ENCODE measurements at regions not wholly inside any gene's neighbourhood (a gene's known extent, or its start where the extent isn't known, plus 50 kb on each side); places are given as distances from the start of the nearest gene placed in this dataset.

DNA sequence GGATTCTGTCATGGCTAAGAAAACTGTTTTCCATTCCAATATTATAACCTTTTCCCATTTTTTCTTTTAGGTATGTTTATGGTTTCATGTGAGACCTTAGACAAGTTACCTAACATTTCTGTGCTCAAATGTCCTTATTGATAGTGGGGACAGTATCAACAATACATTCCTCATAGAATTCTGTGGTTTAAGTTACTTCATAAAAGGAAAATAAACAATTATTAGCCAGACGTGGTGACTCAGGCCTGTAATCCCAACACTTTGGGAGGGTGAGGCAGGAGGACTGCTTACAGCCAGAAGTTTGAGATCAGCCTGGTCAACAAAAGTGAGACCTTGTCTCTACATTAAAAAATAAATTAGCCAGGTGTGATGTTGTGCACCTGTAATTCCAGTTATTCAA is 436.8 kb upstream of the CNTN4 start:
- no peak overlapping the region for H3K27ac ChIP-seq
- H3K4me1 ChIP-seq: no peaks in the 10 kb centered on the region
- H3K36me3 ChIP-seq: no peaks in the 10 kb centered on the region
- no peak overlapping the region for H3K4me2 ChIP-seq
- no peaks in the 10 kb centered on the region for H4K20me1 ChIP-seq
- no peak overlapping the region for H3K9ac ChIP-seq
- no peaks in the 10 kb centered on the region for H3K27me3 ChIP-seq
- no peaks in the 10 kb centered on the region for H3K9me3 ChIP-seq
- TF ChIP-seq Cebpa-rat (IDR thresholded peaks at IDR 0.05): no peak
- no peak overlapping the region for H3K4me3 ChIP-seq

DNA sequence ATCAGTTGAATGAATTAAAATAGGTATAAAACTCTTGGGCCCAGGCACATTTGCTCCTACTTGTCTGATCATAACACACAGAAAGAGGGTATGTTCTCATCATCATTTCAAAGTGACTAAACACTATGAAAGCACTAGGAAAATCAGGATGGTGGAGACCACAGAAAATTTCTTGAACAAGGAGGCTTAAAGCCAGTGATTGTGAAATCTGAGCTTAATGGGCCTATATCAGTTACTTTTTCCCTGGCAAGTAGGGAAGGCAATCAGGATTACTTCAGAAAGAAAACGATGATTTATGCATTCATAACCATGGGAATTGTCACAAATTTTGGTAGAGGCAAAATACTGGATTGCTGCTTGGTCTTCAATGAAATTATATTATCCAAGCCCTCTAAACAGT is 434.4 kb upstream of the CNTN4 start:
- no peaks in the 10 kb centered on the region for H4K20me1 ChIP-seq
- H3K9ac ChIP-seq: no peak overlapping the region
- H3K36me3 ChIP-seq: no peaks in the 10 kb centered on the region
- no peaks in the 10 kb centered on the region for H3K9me3 ChIP-seq
- H3K27me3 ChIP-seq: no peaks in the 10 kb centered on the region
- no peak overlapping the region for H3K4me2 ChIP-seq
- TF ChIP-seq Cebpa-rat (IDR thresholded peaks at IDR 0.05): no peak
- H3K4me3 ChIP-seq: no peak overlapping the region
- no peaks in the 10 kb centered on the region for H3K4me1 ChIP-seq
- H3K27ac ChIP-seq: no peak overlapping the region

DNA sequence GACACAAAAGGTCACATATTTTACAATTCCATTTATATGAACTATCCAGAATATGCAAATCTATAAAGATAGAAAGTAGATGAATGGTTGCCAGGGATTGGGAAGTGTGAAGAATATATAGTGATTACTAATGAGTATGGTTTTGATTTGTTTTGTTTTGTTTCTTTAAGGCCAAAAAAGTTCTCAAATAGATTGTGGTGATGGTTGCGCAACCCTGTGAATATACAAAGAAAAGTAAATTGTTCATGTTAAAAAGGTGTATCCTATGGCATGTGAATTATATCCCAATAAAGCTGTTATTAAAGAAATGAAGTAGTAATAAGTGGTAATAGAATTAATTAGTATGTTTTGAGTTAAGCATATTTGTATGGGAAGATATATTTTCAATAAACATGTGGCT is 431.8 kb upstream of the CNTN4 start:
- TF ChIP-seq Cebpa-rat (IDR thresholded peaks at IDR 0.05): no peak
- no peak overlapping the region for H3K4me3 ChIP-seq

DNA sequence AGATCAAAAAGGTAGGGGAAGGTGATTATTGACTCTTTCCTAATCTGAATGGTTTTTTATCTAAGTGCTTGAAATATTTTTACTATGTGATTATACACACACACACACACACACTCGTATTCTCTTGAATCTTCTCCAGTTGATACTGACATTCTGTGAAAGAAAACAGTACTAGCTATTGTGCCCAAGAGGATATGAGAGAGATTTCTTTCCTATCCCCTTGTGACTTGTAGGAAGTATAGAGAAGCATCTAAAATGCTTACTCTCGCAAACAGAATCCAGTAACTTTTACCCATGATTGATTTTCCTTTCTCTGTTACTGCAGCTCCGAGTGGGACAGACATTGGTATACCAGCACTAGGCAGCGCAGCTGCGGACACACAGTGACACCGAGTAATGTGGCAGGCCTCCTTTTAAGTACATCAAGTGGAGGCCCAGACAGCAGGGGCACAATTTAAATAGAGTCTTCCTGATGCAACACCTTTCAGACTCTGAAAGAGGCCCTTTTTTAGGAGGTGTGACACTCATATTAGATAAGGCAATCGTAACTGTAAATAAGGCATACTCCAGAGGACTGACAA is 421.0 kb upstream of the CNTN4 start:
- no peak overlapping the region for H3K9ac ChIP-seq
- TF ChIP-seq Cebpa-rat (IDR thresholded peaks at IDR 0.05): no peak
- H3K36me3 ChIP-seq: no peaks in the 10 kb centered on the region
- H3K4me1 ChIP-seq: no peaks in the 10 kb centered on the region
- no peak overlapping the region for H3K4me3 ChIP-seq
- no peak overlapping the region for H3K4me2 ChIP-seq
- H3K27me3 ChIP-seq: no peaks in the 10 kb centered on the region
- H3K27ac ChIP-seq: no peak overlapping the region
- H4K20me1 ChIP-seq: no peaks in the 10 kb centered on the region
- H3K9me3 ChIP-seq: no peaks in the 10 kb centered on the region

More for the DNA sequence above, 431.8 kb upstream of the CNTN4 start:
- Histone ChIP-seq H3K27me3 (no peaks in the 10 kb centered on the region), H3K36me3 (no peaks in the 10 kb centered on the region), H3K9ac (no peak overlapping the region), H4K20me1 (no peaks in the 10 kb centered on the region), H3K4me2 (no peak overlapping the region), H3K9me3 (no peaks in the 10 kb centered on the region), H3K4me1 (no peaks in the 10 kb centered on the region), H3K27ac (no peak overlapping the region)

DNA sequence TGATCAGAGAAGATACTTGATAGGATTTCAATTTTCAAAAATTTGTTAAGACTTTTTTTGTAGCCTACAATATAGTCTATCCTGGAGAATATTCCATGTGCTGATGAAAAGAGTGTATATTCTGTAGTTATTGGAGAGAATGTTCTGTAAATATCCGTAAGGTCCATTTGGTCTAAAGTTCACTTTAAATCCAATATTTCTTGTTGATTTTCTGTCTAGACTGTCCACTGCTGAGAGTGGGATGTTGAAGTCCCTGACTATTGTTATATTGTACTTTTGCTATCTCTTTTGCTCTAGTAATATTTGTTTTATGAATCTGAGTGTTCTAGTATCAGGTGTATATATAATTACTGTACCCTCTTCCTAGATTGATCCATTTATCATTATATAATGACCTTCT is 406.2 kb upstream of the CNTN4 start:
- Histone ChIP-seq H3K4me2 (no peak overlapping the region), H4K20me1 (no peaks in the 10 kb centered on the region)
- no peak for TF ChIP-seq Cebpa-rat (IDR thresholded peaks at IDR 0.05)

DNA sequence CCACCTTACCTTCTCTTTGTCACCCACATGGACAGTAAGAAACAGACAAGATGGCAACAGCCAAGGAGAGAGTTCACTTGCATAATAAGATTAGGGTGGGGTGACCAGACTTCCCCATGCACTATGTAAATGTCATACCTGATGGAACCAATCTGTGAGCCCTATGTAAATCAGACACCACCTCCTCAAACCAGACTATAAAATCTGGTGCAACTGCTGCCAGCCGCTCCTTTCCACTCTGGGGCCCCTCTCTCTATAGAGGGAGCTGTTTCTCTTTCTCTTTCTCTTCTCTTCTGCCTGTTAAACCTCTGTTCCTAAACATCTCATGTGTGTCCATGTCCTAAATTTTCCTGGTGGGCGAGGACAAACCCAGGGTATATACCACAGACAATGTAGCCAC is 405.5 kb upstream of the CNTN4 start:
- no peaks in the 10 kb centered on the region for H3K9me3 ChIP-seq
- H3K4me1 ChIP-seq: no peaks in the 10 kb centered on the region
- H3K9ac ChIP-seq: no peak overlapping the region
- TF ChIP-seq Cebpa-rat (IDR thresholded peaks at IDR 0.05): no peak
- no peaks in the 10 kb centered on the region for H3K27me3 ChIP-seq
- no peaks in the 10 kb centered on the region for H4K20me1 ChIP-seq
- H3K36me3 ChIP-seq: no peaks in the 10 kb centered on the region
- H3K27ac ChIP-seq: no peak overlapping the region
- no peak overlapping the region for H3K4me2 ChIP-seq
- H3K4me3 ChIP-seq: no peak overlapping the region

More for the DNA sequence above, 406.2 kb upstream of the CNTN4 start:
- no peak overlapping the region for H3K27ac ChIP-seq
- no peaks in the 10 kb centered on the region for H3K4me1 ChIP-seq
- H3K4me3 ChIP-seq: no peak overlapping the region
- H3K9ac ChIP-seq: no peak overlapping the region
- H3K27me3 ChIP-seq: no peaks in the 10 kb centered on the region
- H3K36me3 ChIP-seq: no peaks in the 10 kb centered on the region
- H3K9me3 ChIP-seq: no peaks in the 10 kb centered on the region

DNA sequence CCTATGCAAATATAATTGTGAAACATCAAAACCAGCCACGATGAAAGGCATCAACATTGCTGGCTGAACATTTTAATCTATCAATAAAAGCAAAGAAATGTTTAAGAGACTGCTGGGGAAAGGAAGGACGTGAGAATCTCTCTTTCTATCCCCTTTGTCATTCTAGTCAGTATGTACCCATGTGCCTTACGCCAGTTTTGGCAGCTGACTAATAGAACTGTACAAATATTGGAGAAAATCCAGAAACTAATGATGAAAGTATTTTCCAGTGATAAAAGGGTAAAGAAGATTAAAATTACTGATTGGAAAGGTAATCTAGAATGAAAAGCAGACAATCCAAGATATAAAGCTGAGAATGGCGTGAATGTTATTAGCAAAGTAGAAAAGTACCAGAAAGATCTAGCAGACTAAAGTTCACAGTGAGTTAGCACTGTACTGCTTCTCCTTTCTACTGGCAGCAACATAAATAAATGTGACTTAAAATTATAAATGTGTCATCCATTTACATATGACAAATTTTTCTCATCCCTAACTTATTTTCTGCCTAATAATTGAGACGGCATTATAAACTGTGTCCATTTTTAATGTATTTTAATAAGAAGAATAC is 401.9 kb upstream of the CNTN4 start:
- no peaks in the 10 kb centered on the region for H3K36me3 ChIP-seq
- TF ChIP-seq Cebpa-rat (IDR thresholded peaks at IDR 0.05): no peak
- no peaks in the 10 kb centered on the region for H3K27me3 ChIP-seq
- H3K4me1 ChIP-seq: no peaks in the 10 kb centered on the region
- H3K9me3 ChIP-seq: no peaks in the 10 kb centered on the region
- H3K4me3 ChIP-seq: no peak overlapping the region
- no peak overlapping the region for H3K27ac ChIP-seq
- H4K20me1 ChIP-seq: no peaks in the 10 kb centered on the region
- H3K4me2 ChIP-seq: no peak overlapping the region
- H3K9ac ChIP-seq: no peak overlapping the region

DNA sequence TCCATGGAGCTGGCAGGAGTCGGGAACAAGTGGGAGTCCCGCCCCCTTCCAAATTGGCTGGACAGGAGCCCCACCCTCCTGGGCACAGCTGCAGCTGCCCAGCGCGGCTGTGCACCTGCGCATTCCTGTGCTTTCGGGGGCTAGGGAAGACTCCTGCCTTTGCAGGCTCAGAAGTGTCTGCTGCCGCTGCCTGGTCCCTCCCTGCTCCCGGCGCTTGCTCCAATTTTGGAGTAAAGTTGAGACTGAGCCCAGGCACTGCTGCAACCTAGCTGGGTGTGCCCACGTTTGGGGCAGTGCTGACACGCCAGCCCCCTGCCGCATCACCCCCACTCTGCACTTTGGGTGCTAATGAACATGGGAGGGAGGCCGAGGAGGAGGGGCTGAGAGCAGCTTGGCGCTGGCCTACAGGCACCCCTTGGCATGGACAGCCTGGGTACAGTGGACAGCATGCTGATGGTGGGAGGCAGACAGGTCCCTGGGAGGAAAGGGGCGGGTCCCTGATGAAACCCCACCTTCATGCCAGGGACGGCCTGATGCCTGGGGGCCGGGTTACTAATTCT is 399.2 kb upstream of the CNTN4 start:
- H3K9me3 ChIP-seq: no peaks in the 10 kb centered on the region
- no peak overlapping the region for H3K4me2 ChIP-seq
- H3K27ac ChIP-seq: no peak overlapping the region
- H3K4me1 ChIP-seq: no peaks in the 10 kb centered on the region
- no peaks in the 10 kb centered on the region for H3K27me3 ChIP-seq
- no peaks in the 10 kb centered on the region for H3K36me3 ChIP-seq
- no peaks in the 10 kb centered on the region for H4K20me1 ChIP-seq
- TF ChIP-seq Cebpa-rat (IDR thresholded peaks at IDR 0.05): no peak
- H3K4me3 ChIP-seq: no peak overlapping the region
- no peak overlapping the region for H3K9ac ChIP-seq

DNA sequence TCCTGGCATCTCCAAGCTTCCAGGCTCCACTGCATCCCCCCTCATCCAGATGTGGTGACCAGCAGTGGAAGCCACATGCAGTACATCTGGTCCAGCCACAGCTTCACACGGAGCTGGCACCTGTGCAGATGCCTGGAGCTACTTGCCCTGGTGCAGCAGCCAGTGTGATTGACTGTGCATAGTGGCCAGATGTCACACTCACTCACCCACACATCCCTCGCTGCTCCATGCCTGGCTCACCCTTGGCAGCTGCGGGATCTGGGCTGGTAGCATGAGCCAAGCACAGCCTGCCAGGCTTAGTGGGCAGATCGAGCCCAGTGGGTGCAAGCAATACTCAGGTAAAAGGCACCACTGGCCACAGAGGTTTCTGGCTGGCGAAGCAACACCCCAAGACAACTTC is 398.0 kb upstream of the CNTN4 start:
- Histone ChIP-seq H3K36me3 (no peaks in the 10 kb centered on the region), H3K9ac (no peak overlapping the region)
- no peak for TF ChIP-seq Cebpa-rat (IDR thresholded peaks at IDR 0.05)

DNA sequence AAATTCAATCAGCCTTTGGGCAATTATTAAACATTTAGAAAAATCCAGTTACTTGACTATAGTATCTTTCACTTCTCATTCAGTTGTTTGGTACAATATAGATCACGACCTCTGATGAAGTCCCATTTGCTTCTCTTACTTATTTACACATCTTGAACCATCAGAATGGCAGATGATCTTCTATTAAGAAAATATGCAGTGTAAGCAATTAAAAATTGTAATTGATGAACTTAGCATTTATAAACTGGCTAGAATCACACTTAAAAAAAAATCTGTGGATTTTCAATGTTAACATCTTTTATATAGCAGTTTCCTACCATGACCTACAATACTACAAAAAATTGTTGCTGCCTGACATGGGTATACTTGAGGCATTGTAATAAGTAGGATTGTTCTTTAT is 395.5 kb upstream of the CNTN4 start:
- no peak overlapping the region for H3K4me2 ChIP-seq

More for the DNA sequence above, 398.0 kb upstream of the CNTN4 start:
- peaks cover 7% of the 10 kb centered on the region for H3K9me3 ChIP-seq
- H3K4me1 ChIP-seq: no peaks in the 10 kb centered on the region
- no peaks in the 10 kb centered on the region for H4K20me1 ChIP-seq
- H3K27ac ChIP-seq: no peak overlapping the region
- H3K27me3 ChIP-seq: no peaks in the 10 kb centered on the region
- H3K4me3 ChIP-seq: no peak overlapping the region
- H3K4me2 ChIP-seq: no peak overlapping the region

More for the DNA sequence above, 395.5 kb upstream of the CNTN4 start:
- H3K36me3 ChIP-seq: no peaks in the 10 kb centered on the region
- H4K20me1 ChIP-seq: no peaks in the 10 kb centered on the region
- H3K9me3 ChIP-seq: peaks cover 13% of the 10 kb centered on the region
- TF ChIP-seq Cebpa-rat (IDR thresholded peaks at IDR 0.05): no peak
- H3K27me3 ChIP-seq: no peaks in the 10 kb centered on the region
- no peak overlapping the region for H3K27ac ChIP-seq
- H3K9ac ChIP-seq: no peak overlapping the region
- no peaks in the 10 kb centered on the region for H3K4me1 ChIP-seq
- H3K4me3 ChIP-seq: no peak overlapping the region
